ENCODE measurements at regions not wholly inside any gene's neighbourhood (a gene's known extent, or its start where the extent isn't known, plus 50 kb on each side); places are given as distances from the start of the nearest gene placed in this dataset.

DNA sequence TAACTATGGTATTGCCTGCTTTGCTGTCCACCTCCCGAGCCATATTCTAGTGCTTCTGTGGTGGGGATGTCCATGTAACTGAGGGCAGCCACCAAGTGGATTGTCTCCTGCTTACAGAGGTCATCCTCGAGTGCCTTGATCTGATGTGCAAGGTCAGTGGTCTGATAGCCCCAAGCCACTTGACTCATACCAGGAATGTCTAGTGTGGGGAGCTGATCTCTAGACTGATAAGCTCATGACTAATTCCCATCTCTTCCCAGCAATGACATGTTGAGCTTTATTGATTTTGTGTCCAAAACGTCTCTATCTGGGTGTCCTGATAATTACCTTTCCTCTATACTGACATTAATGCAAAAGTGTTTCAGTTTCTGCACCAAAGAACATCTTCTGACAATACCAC lies 168.4 kb upstream of the WDR1 start:
- ChIA-PET POLR2A (no interaction called here), CTCF (ENCODE audit: low intra/inter-chr PET ratio, low total read pairs) (no interaction called here)
- Histone ChIP-seq H3K9me3 (ENCODE audit: low read length) (no peaks in the 10 kb centered on the region), H3K9ac (ENCODE audit: insufficient read depth, low read depth, low read length) (no peak overlapping the region), H3K27ac (ENCODE audit: extremely low read length, insufficient read depth, low read length) (no peak overlapping the region), H3K4me1 (ENCODE audit: insufficient read depth, low read length) (no peaks in the 10 kb centered on the region), H3K4me2 (ENCODE audit: low read depth, low read length) (no peak overlapping the region), H3K4me3 (replicated peaks in 1 of 3; ENCODE audit: insufficient read depth in 1 of 3, low read depth in 2 of 3, low read length in 3 of 3) (no peak overlapping the region), H2AFZ (ENCODE audit: low read length) (no peak overlapping the region), H3K36me3 (replicated peaks in 1 of 2; ENCODE audit: control insufficient read depth in 1 of 2, insufficient read depth in 2 of 2, low read length in 2 of 2) (no peaks in the 10 kb centered on the region), H4K20me1 (ENCODE audit: insufficient read depth, low read length) (no peaks in the 10 kb centered on the region), H3K27me3 (ENCODE audit: control insufficient read depth in 1 of 2, insufficient read depth in 2 of 2, low read length in 2 of 2) (peaks cover 0 to 3% of the 10 kb centered on the region in 2 experiments; a peak in 1 of 5 replicates), H3K79me2 (ENCODE audit: insufficient read depth, low read length) (no peaks in the 10 kb centered on the region)
- no peak for ATAC-seq
- 6% methylated on average over 3 of the region's 3 CpGs for WGBS (ENCODE audit: low lambda C conversion rate)
- DNase-seq (ENCODE audit: low spot score) = no peak
- intact Hi-C loops (cut with micrococcal nuclease; ENCODE audit: unreplicated experiment) (no loop called here), in situ Hi-C loops (cut with HindIII; ENCODE audit: extremely low pct_ligation_motif_present, low pct_unique_long_range_greater_than_20kb) (no loop called here)
- no peak for FAIRE-seq
- TF ChIP-seq IKZF1 (IDR thresholded peaks at IDR 0.05) (no peak), TP53 (CRISPR knock-in tag; conservative IDR thresholded peaks at IDR 0.05) (no peak), ATAD3A (CRISPR knock-in tag; IDR thresholded peaks at IDR 0.05) (no peak), ZNF546 (CRISPR knock-in tag; conservative IDR thresholded peaks at IDR 0.05) (no peak), MBNL3 (CRISPR knock-in tag; conservative IDR thresholded peaks at IDR 0.05) (no peak), FOXM1 (CRISPR knock-in tag; IDR thresholded peaks at IDR 0.05) (no peak), FOSL2 (CRISPR knock-in tag; IDR thresholded peaks at IDR 0.05) (no peak), MIER2 (CRISPR knock-in tag; IDR thresholded peaks at IDR 0.05) (no peak), GATAD1 (CRISPR knock-in tag; IDR thresholded peaks at IDR 0.05) (no peak), ZFP36L2 (CRISPR knock-in tag; IDR thresholded peaks at IDR 0.05) (no peak), ATF1 (CRISPR knock-in tag; IDR thresholded peaks at IDR 0.05) (no peak), ZNF839 (CRISPR knock-in tag; IDR thresholded peaks at IDR 0.05; ENCODE audit: borderline replicate concordance) (no peak), HDAC2 (CRISPR knock-in tag; IDR thresholded peaks at IDR 0.05) (no peak), ZNF775 (CRISPR knock-in tag; IDR thresholded peaks at IDR 0.05; ENCODE audit: borderline replicate concordance) (no peak), SALL1 (CRISPR knock-in tag; IDR thresholded peaks at IDR 0.05) (no peak), ZNF547 (CRISPR knock-in tag; IDR thresholded peaks at IDR 0.05) (no peak), JARID2 (CRISPR knock-in tag; IDR thresholded peaks at IDR 0.05; ENCODE audit: insufficient replicate concordance) (no peak), REPIN1 (CRISPR knock-in tag; IDR thresholded peaks at IDR 0.05; ENCODE audit: borderline replicate concordance, low read depth) (no peak)
- TF ChIP-seq, protein P1, sequence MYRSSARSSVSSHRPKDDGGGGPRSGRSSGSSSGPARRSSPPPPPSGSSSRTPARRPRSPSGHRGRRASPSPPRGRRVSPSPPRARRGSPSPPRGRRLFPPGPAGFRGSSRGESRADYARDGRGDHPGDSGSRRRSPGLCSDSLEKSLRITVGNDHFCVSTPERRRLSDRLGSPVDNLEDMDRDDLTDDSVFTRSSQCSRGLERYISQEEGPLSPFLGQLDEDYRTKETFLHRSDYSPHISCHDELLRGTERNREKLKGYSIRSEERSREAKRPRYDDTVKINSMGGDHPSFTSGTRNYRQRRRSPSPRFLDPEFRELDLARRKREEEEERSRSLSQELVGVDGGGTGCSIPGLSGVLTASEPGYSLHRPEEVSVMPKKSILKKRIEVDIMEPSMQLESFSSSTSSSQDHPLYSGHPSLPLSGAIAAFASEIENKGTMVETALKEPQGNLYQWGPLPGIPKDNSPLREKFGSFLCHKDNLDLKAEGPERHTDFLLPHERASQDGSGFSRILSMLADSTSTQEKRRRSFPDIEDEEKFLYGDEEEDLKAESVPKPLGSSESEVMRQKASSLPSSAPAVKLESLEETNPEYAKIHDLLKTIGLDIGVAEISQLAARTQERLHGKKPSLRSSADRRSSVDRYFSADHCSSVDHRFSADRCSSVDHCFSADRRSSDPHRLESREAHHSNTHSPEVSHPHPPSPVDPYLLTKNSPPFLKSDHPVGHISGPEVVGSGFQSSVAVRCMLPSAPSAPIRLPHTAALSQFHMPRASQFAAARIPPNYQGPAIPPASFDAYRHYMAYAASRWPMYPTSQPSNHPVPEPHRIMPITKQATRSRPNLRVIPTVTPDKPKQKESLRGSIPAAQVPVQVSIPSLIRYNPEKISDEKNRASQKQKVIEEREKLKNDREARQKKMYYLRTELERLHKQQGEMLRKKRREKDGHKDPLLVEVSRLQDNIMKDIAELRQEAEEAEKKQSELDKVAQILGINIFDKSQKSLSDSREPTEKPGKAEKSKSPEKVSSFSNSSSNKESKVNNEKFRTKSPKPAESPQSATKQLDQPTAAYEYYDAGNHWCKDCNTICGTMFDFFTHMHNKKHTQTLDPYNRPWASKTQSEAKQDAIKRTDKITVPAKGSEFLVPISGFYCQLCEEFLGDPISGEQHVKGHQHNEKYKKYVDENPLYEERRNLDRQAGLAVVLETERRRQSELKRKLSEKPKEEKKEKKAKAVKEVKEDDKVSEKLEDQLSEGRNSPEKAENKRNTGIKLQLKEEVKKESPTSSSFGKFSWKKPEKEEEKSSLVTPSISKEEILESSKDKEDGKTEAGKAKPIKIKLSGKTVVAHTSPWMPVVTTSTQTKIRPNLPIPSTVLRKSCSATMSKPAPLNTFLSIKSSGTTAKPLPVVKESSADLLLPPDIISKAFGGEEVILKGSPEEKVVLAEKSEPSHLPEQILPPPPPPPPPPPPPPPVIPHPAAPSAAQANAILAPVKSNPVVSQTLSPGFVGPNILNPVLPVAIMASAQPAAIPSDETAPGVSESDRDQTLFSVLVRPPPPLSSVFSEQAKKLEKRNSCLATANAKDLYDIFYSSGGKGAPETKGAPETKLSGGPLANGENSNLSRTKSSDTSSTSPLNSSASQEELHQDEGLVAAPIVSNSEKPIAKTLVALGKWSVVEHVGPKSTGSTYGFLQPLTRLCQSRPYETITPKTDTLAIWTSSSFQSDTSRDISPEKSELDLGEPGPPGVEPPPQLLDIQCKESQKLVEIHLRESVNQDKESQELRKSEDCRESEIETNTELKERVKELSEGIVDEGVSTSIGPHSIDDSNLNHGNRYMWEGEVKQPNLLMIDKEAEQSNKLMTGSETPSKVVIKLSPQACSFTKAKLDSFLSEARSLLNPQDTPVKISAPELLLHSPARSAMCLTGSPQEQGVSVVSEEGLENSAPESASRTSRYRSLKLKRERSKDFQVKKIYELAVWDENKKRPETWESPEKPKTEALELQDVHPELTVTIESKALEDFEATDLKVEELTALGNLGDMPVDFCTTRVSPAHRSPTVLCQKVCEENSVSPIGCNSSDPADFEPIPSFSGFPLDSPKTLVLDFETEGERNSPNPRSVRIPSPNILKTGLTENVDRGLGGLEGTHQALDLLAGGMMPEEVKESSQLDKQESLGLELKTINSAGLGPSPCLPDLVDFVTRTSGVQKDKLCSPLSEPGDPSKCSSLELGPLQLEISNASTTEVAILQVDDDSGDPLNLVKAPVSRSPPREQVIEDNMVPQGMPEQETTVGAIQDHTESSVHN (CRISPR knock-in tag; IDR thresholded peaks at IDR 0.05) = no peak
- TF ChIP-seq, protein P2, sequence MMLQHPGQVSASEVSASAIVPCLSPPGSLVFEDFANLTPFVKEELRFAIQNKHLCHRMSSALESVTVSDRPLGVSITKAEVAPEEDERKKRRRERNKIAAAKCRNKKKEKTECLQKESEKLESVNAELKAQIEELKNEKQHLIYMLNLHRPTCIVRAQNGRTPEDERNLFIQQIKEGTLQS (CRISPR knock-in tag; IDR thresholded peaks at IDR 0.05) = no peak
- BruUV-seq (replicated peaks) = no TSS peak
